ENCODE measurements at regions not wholly inside any gene's neighbourhood (a gene's known extent, or its start where the extent isn't known, plus 50 kb on each side); places are given as distances from the start of the nearest gene placed in this dataset.

GRCh38 chr5:5634817-5635216, 212.3 kb downstream of the ICE1 start:
- no peak for DNase-seq
- Histone ChIP-seq H3K4me1 (peaks cover 12% of the 10 kb centered on the region), H3K9me3 (no peaks in the 10 kb centered on the region), H3K27me3 (no peaks in the 10 kb centered on the region), H3K36me3 (ENCODE audit: low read depth, missing control alignments) (no peaks in the 10 kb centered on the region), H3K4me3 (no peak overlapping the region), H3K27ac (no peak overlapping the region)
- TF ChIP-seq CTCF (IDR thresholded peaks at IDR 0.05) (no peak), POLR2A (IDR thresholded peaks at IDR 0.05) (no peak)
- intact Hi-C loops (cut with DNase I; ENCODE audit: low total_unique reads) = no loop called here
- WGBS, 2 donors = 56 to 76% methylated on average over 4 of the region's 4 CpGs

GRCh38 chr5:5633579-5633978, 211.1 kb downstream of the ICE1 start:
- Histone ChIP-seq H3K4me3 (no peak overlapping the region), H3K4me1 (peaks cover 9% of the 10 kb centered on the region), H3K27me3 (no peaks in the 10 kb centered on the region), H3K27ac (no peak overlapping the region), H3K36me3 (ENCODE audit: low read depth, missing control alignments) (no peaks in the 10 kb centered on the region), H3K9me3 (no peaks in the 10 kb centered on the region)
- intact Hi-C loops (cut with DNase I; ENCODE audit: low total_unique reads) = no loop called here
- TF ChIP-seq POLR2A (IDR thresholded peaks at IDR 0.05) (no peak), CTCF (IDR thresholded peaks at IDR 0.05) (no peak)
- DNase-seq = no peak
- WGBS, 2 donors = 90 to 95% methylated on average over 4 of the region's 4 CpGs

GRCh38 chr5:5632678-5633077, 210.2 kb downstream of the ICE1 start:
- peaks cover under 1% of the 10 kb centered on the region for H3K4me1 ChIP-seq
- no peak overlapping the region for H3K27ac ChIP-seq
- no peak overlapping the region for H3K4me3 ChIP-seq
- WGBS, 2 donors = 75 to 85% methylated on average over 2 of the region's 2 CpGs
- H3K27me3 ChIP-seq = no peaks in the 10 kb centered on the region
- intact Hi-C loops (cut with DNase I; ENCODE audit: low total_unique reads) = no loop called here
- TF ChIP-seq POLR2A (IDR thresholded peaks at IDR 0.05) = no peak
- TF ChIP-seq CTCF (IDR thresholded peaks at IDR 0.05) = no peak
- no peaks in the 10 kb centered on the region for H3K36me3 ChIP-seq (ENCODE audit: low read depth, missing control alignments)
- DNase-seq = no peak
- no peaks in the 10 kb centered on the region for H3K9me3 ChIP-seq

- no peaks in the 10 kb centered on the region for H3K4me1 ChIP-seq
- no peak overlapping the region for H3K4me3 ChIP-seq
- TF ChIP-seq CTCF (IDR thresholded peaks at IDR 0.05) (no peak), POLR2A (IDR thresholded peaks at IDR 0.05) (no peak)
- WGBS, 2 donors = 52% methylated on average over 5 of the region's 5 CpGs
- no peaks in the 10 kb centered on the region for H3K9me3 ChIP-seq
- DNase-seq = no peak
- H3K27ac ChIP-seq = no peak overlapping the region
- no peaks in the 10 kb centered on the region for H3K27me3 ChIP-seq
- no peaks in the 10 kb centered on the region for H3K36me3 ChIP-seq (ENCODE audit: low read depth, missing control alignments)
- intact Hi-C loops (cut with DNase I; ENCODE audit: low total_unique reads) = no loop called here
Measured at GRCh38 chr5:5629607-5629978, 207.1 kb downstream of the ICE1 start.

GRCh38 chr5:5628866-5629606, 206.6 kb downstream of the ICE1 start:
- WGBS, 2 donors = 90 to 91% methylated on average over 10 of the region's 10 CpGs
- Histone ChIP-seq H3K27me3 (no peaks in the 10 kb centered on the region), H3K27ac (no peak overlapping the region), H3K4me1 (no peaks in the 10 kb centered on the region), H3K36me3 (ENCODE audit: low read depth, missing control alignments) (no peaks in the 10 kb centered on the region), H3K9me3 (no peaks in the 10 kb centered on the region), H3K4me3 (no peak overlapping the region)
- TF ChIP-seq CTCF (IDR thresholded peaks at IDR 0.05) = no peak
- TF ChIP-seq POLR2A (IDR thresholded peaks at IDR 0.05) = no peak
- intact Hi-C loops (cut with DNase I; ENCODE audit: low total_unique reads) = no loop called here
- DNase-seq = no peak
